Breast epithelium (tissue), 3 donors: ENCODE measurements at regions not wholly inside any gene's neighbourhood (a gene's known extent, or its start where the extent isn't known, plus 50 kb on each side); places are given as distances from the start of the nearest gene placed in this dataset.

Experiments
- POLR2A ChIP-seq: fragments of 450-650 bp; IDR thresholded peaks from one replicate; pipeline ENCODE4 v1.6.1; 2016; ENCODE audit warnings: antibody characterized with exemption, mild to moderate bottlenecking, moderate library complexity
- POLR2AphosphoS5 ChIP-seq, 3 donors: sonication (generic); formaldehyde crosslinking; IDR thresholded peaks; one replicate each; pipeline ENCODE4 v1.6.1; 2017; ENCODE audit warnings: antibody characterized with exemption in 3 of 3
- TF ChIP-seq, protein P1 (sequence below), 3 donors: fragments of 450-650 bp; IDR thresholded peaks; one replicate each; pipeline ENCODE4 v1.5.1; 2016 to 2017; ENCODE audit warnings: antibody characterized with exemption in 3 of 3, mild to moderate bottlenecking in 3 of 3, moderate library complexity in 3 of 3

DNA sequence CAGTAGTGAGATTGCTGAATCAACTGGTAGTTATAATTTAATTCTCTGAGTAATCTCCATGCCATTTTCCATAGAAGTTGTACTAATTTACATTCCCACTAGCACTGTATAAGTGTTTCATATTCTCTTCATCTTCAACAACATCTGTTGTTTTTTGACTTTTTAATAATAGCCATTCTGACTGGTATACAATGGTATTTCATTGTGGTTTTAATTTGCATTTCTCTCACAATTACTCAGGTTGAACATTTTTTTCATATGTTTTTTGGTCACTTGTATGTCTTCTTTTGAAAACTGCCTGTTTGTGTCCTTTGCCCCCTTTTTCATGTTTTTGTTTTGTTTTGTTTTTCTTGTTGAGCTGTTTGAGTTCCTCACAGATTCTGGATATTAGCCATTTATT, 880.2 kb downstream of the RAPGEF2 start:
- TF ChIP-seq, protein P1, sequence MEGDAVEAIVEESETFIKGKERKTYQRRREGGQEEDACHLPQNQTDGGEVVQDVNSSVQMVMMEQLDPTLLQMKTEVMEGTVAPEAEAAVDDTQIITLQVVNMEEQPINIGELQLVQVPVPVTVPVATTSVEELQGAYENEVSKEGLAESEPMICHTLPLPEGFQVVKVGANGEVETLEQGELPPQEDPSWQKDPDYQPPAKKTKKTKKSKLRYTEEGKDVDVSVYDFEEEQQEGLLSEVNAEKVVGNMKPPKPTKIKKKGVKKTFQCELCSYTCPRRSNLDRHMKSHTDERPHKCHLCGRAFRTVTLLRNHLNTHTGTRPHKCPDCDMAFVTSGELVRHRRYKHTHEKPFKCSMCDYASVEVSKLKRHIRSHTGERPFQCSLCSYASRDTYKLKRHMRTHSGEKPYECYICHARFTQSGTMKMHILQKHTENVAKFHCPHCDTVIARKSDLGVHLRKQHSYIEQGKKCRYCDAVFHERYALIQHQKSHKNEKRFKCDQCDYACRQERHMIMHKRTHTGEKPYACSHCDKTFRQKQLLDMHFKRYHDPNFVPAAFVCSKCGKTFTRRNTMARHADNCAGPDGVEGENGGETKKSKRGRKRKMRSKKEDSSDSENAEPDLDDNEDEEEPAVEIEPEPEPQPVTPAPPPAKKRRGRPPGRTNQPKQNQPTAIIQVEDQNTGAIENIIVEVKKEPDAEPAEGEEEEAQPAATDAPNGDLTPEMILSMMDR (IDR thresholded peaks at IDR 0.05) = no peak
- TF ChIP-seq POLR2AphosphoS5 (IDR thresholded peaks at IDR 0.05) (no peak), POLR2A (no peak)
